Hematopoietic multipotent progenitor cell treated with erythropoietin and hydrocortisone succinate and interleukin-3 and kit ligand, for 15 days (in vitro differentiated cells): ENCODE measurements at regions not wholly inside any gene's neighbourhood (a gene's known extent, or its start where the extent isn't known, plus 50 kb on each side); places are given as distances from the start of the nearest gene placed in this dataset.
A peak's percentile ranks its signal among the peaks of the same experiment; 100 is the strongest.
"Not testable (repeated sequence)": the region's sequence is repeated elsewhere in the genome, so short reads cannot be mapped to it uniquely, and the experiment has no call there.

Experiments
- DNase-seq: peaks from one replicate; pipeline ENCODE4 v3.0.0-alpha.2; 2015; ENCODE audit warnings: low spot score

GRCh38 chr10:15921423-15921945, 61.2 kb upstream of the MINDY3 start:
- DNase-seq: not testable (repeated sequence)

DNA sequence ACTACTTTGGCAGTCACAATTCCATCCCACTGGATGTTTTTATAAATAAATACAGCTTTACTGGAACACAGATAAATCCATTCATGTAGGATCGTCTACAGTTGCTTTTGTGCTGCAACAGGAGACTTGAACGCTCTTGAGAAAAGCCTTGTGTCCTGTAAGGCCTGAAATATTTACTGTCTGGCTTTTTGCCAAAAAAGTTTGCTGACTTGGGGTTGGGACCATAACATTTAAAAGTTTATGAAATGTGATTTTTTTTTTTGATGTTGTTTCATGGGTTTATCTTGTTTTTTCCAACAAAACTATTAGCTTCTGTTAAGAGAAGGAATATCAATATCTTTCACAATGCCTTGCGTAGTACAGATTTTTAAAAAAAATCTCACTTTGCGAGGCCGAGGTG, 71.1 kb upstream of the MINDY3 start:
- peak; percentile 4 for DNase-seq

- not testable (repeated sequence) for DNase-seq
Measured at GRCh38 chr10:15939543-15939942, 79.2 kb upstream of the MINDY3 start.

- DNase-seq: no peak
Measured at GRCh38 chr10:15943426-15943825, 83.1 kb upstream of the MINDY3 start.

DNA sequence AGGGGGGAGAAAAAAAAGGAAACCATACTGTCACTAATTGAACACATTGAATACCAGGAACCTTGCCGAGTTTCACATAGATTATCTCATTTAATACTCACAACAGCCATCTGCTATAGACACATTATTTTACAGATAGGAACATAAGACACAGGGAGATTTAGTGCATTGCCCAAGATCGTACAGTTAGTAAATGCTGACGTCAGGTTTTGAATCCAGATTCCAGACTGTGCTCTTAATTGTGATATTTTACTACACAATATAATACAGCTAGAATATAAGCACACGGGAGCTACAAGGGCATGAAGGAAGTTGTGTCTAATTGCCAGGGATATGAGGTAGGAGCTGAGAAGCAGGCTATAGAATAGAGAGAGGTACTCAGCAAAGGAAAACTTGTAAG, 93.9 kb upstream of the MINDY3 start:
- no peak for DNase-seq

- DNase-seq: no peak
Measured at GRCh38 chr10:15960277-15960676, 100.0 kb upstream of the MINDY3 start.

DNA sequence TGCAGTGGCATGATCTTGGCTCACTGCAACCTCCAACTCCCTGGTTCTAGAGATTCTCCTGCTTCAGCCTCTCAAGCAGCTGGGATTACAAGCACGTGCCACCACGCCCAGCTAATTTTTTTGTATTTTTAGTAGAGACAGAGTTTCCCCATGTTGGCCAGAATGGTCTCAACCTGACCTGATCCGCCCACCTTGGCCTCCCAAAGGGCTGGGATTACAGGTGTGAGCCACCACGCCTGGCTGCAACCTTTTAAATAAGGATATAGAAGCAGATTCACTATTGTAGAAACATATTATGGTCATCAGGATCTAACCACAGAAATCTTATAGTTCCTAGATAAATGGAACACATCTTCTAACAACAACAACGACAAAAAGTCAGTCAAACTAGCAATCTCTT, 112.4 kb upstream of the MINDY3 start:
- DNase-seq: not testable (repeated sequence)

DNA sequence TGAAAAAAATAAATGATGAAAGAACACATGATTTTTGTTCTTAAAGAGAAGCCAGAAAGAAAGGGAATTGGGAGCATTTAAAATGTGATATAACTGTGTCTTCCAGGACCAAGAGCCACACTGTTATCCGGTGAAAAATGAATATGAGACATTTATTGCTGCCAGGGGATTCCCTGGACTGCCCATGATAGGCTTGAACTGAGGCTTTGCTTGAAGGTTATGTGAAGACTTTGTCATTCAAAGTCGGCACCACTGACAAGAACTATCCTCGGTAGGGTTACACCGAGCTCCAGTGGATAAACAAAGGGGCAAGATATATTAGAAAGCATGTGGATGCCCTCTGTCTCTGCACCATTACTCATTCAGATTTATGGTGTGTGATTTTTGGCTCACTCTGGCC, 125.4 kb upstream of the MINDY3 start:
- no peak for DNase-seq

DNA sequence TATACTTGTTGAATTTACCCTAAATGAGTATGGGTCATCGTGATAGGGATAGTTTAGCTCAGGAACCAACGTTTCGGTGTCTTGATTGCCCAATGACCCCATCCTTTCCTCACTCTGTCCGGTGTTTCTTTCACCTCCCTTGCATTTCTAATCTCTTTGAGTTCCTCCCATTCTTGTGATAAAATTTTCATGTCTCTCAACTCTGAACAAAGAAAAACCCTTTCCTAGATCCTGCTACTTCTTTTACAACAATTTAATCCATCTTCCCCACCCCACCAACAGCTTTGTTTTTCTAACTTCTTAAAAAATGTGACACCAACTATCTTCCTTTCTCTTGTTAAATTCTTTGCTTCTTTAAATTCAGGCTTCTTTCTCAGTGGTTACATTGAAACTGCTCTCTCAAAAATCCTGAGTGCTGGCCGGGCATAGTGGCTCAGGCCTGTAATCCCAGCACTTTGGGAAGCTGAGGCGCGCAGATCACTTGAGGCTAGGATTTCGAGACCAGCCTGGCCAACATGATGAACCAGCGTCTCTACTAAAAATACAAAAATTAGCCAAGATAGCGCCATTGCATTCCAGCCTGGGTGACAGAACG, 130.3 kb upstream of the MINDY3 start:
- DNase-seq: no peak

- DNase-seq: no peak
Measured at GRCh38 chr10:15997313-15997712, 137.0 kb upstream of the MINDY3 start.

GRCh38 chr10:16001581-16001980, 141.3 kb upstream of the MINDY3 start:
- no peak for DNase-seq

- DNase-seq: no peak
Measured at GRCh38 chr10:16009785-16010184, 149.5 kb upstream of the MINDY3 start.

DNA sequence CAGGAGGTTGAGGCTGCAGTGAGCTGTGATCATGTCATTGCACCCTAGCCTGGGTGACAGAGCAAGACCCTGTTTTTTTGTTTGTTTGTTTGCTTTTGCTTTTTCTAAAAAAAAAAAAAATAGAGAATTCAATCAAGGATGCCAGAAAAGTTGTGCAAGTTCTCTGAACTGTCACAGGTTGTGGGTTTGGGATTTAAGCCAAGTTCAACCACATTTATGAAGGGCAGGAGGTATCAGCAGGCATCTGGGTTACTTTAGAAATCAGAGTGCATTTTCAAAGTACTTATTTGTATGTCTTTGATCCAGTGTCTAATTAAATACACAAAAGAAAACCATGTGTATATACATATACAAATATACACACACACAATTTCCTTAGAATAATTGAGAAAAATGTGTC, 151.2 kb upstream of the MINDY3 start:
- DNase-seq: no peak

GRCh38 chr10:16014469-16014868, 154.2 kb upstream of the MINDY3 start:
- DNase-seq: no peak

GRCh38 chr10:16016688-16017087, 156.4 kb upstream of the MINDY3 start:
- DNase-seq: no peak

DNA sequence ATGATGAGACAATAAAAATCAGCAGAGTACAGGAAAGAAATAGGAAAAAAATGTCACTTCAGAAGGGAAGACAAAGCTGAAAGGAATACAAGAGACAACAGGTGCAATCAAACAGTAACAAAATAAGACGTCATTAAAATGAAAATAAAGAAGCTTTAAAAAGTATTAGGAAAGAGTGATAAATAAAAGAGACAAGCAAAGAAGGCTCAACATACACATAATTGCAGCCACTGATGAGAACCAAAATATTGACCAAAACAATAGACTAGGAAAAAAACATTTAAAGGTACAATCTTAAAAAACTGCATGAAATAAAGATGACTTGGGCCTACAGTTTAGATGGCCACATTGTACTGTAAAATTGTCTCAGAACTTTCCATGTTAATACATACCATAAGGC, 160.5 kb upstream of the MINDY3 start:
- DNase-seq: no peak

- not testable (repeated sequence) for DNase-seq
Measured at GRCh38 chr10:16026832-16027231, 166.5 kb upstream of the MINDY3 start.

- no peak for DNase-seq
Measured at GRCh38 chr10:16030562-16030961, 170.3 kb upstream of the MINDY3 start.

DNA sequence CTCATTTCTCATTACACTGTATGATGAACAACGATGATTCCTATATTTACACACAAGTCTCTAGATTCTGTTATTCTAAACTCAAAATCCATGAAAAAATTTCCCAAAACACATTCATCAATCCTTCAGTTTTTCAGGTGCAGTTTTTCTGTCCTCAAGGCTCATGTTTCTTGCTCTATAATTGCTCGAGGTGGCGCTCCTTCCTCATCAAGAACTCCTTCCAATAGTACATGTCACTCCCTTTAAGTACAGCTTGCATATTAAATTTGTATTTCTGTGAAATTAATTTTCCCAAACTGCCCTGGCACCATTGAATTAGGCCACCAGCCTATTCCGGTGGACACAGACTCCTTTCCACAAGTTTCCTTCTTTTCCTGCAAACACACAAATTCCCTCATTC, 188.7 kb upstream of the MINDY3 start:
- DNase-seq: no peak

DNA sequence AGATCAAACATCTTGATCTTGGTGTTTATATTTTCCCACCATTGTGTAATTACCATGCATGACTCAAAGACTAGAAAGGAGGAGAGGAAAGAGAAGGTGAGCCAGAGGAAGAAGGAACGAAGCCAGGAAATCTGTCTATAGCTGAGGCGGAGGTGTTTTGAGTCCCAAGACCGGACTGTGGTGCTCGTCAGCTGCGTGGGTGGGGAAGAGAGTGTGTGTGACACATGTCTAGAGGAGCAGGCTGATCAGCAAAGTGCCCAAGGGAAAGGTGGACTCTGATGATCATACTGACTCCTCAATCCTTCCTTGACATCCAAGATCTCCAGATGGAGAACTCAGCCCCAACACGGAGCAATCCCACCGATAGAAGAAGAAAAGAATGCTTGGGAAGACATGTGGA, 189.5 kb upstream of the MINDY3 start:
- DNase-seq: no peak

DNA sequence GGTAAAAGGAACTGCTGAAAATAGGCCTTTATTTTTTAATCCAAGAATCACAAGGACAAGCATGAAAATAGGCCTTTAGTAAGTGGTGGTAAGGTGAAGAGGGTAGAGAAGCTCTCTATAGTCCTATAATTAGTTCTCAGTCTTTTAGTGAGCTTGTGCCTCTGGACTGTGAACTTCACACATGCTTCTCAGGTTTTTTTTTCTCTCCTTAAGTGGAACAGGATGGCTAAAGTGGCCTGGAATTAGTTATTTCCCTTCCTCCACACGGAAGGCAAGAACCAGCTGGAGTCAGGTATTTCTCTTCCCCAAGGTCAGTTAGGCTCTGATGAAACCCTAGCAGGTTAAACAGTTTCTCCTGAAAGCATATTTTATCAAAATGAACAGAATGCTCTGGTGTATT, 203.0 kb upstream of the MINDY3 start:
- no peak for DNase-seq

GRCh38 chr10:16083551-16083950, 223.2 kb upstream of the MINDY3 start:
- DNase-seq: not testable (repeated sequence)

GRCh38 chr10:16105082-16105481, 244.8 kb upstream of the MINDY3 start:
- DNase-seq: no peak
